Lower leg skin (tissue), 4 donors: ENCODE measurements at regions not wholly inside any gene's neighbourhood (a gene's known extent, or its start where the extent isn't known, plus 50 kb on each side); places are given as distances from the start of the nearest gene placed in this dataset.

Experiments used
- DNase-seq, 2 donors: peaks; one replicate each; pipeline ENCODE4 v3.0.0-alpha.2; 2019; ENCODE audit warnings: low spot score in 2 of 2
- H3K4me3 ChIP-seq: fragments of 200-600 bp; sonication (generic); 2 replicates; pipeline ENCODE4 v1.5.1; 2017; ENCODE audit warnings: mild to moderate bottlenecking, low read depth; ENCODE audit not compliant: poor library complexity, severe bottlenecking
- POLR2A ChIP-seq, 2 donors: fragments of 450-650 bp; IDR thresholded peaks; one replicate each; pipeline ENCODE4 v1.6.1; 2016 to 2017; ENCODE audit warnings: antibody characterized with exemption in 2 of 2, mild to moderate bottlenecking in 1 of 2, moderate library complexity in 1 of 2
- WGBS, 2 donors: methylation state at CpG; one replicate each; pipeline ENCODE4 v1.1.5; 2018; 5-methylcytosine and 5-hydroxymethylcytosine counted together
- intact Hi-C: fragments of 100-400 bp; cut with DNase I; formaldehyde crosslinking; loops from one replicate; pipeline ENCODE4 v1.15.0; 2023; ENCODE audit warnings: low total_unique reads
- TF ChIP-seq, protein P1 (sequence below), 3 donors: fragments of 450-650 bp; IDR thresholded peaks; one replicate each; pipeline ENCODE4 v1.5.1; 2016; ENCODE audit warnings: antibody characterized with exemption in 3 of 3, mild to moderate bottlenecking in 3 of 3, moderate library complexity in 2 of 3

DNA sequence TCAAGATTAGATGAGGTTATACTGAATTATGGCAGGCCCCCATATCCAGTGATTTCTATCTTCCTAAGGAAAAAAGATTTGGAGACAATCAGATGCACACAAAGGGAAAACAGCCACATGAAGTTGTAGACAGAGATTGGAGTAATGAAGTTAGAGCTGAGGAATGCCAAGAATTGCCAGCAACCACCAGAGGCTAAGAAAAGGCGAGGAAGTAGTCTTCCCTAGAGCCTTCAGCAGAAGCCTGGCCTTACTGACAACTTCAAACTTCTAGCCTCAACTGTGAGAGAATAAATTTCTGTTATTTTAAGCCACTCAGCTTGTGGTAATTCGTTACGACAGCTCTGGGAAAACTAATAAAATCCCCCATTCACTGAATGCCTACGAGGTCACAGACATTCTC is 473.9 kb downstream of the COL12A1 start:
- intact Hi-C loops = no loop called here
- no peak for DNase-seq
- 55 to 63% methylated on average over 4 of the region's 4 CpGs for WGBS, 2 donors
- TF ChIP-seq POLR2A (IDR thresholded peaks at IDR 0.05) = no peak
- TF ChIP-seq, protein P1, sequence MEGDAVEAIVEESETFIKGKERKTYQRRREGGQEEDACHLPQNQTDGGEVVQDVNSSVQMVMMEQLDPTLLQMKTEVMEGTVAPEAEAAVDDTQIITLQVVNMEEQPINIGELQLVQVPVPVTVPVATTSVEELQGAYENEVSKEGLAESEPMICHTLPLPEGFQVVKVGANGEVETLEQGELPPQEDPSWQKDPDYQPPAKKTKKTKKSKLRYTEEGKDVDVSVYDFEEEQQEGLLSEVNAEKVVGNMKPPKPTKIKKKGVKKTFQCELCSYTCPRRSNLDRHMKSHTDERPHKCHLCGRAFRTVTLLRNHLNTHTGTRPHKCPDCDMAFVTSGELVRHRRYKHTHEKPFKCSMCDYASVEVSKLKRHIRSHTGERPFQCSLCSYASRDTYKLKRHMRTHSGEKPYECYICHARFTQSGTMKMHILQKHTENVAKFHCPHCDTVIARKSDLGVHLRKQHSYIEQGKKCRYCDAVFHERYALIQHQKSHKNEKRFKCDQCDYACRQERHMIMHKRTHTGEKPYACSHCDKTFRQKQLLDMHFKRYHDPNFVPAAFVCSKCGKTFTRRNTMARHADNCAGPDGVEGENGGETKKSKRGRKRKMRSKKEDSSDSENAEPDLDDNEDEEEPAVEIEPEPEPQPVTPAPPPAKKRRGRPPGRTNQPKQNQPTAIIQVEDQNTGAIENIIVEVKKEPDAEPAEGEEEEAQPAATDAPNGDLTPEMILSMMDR (IDR thresholded peaks at IDR 0.05) = no peak
- H3K4me3 ChIP-seq = no peak overlapping the region

DNA sequence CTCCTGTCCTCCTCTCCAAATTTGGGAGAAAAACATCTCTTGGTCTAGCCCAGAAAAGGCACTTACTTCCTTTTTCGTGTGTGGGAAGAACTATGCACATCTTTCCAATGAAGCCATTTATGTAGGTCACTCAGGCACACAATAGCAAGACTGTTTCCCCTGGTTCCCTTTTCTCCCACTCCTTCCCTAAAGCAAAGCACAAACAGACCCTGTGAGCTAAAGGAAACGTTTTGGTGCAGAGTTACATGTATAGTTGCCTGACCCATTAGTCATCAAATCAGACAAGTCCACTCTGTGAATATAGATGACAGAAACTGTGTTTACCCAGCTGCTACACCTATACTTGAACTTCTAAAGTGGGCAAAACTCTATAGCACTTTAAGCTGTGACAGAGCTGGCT is 474.6 kb downstream of the COL12A1 start:
- DNase-seq = no peak
- TF ChIP-seq, protein P1 (IDR thresholded peaks at IDR 0.05) = no peak
- no peak for TF ChIP-seq POLR2A (IDR thresholded peaks at IDR 0.05)
- H3K4me3 ChIP-seq = no peak overlapping the region
- 33 to 48% methylated on average over 2 of the region's 2 CpGs for WGBS, 2 donors
- intact Hi-C loops = no loop called here

DNA sequence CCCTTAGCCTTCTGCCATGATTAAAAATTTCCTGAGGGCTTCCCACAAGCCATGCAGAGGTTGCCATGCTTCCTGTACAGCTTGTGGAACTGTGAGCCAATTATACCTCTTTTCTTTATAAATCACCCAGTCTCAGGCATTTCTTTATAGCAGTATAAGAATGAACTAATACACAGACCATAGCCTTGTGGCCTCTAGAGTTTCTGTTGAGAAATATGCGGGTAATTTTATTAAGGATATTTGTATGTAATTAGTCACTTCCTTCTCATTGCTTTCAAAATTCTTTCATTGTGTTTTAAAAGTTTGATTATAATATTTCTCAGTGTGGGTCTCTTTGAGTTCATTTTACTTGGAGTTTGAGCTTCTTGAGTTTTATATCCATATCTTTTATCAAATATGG is 484.9 kb downstream of the COL12A1 start:
- intact Hi-C loops = no loop called here
- TF ChIP-seq, protein P1 (IDR thresholded peaks at IDR 0.05) = no peak
- TF ChIP-seq POLR2A (IDR thresholded peaks at IDR 0.05) = no peak
- no peak overlapping the region for H3K4me3 ChIP-seq
- 91 to 100% methylated on average over 1 of the region's 1 CpG for WGBS, 2 donors
- DNase-seq = no peak

DNA sequence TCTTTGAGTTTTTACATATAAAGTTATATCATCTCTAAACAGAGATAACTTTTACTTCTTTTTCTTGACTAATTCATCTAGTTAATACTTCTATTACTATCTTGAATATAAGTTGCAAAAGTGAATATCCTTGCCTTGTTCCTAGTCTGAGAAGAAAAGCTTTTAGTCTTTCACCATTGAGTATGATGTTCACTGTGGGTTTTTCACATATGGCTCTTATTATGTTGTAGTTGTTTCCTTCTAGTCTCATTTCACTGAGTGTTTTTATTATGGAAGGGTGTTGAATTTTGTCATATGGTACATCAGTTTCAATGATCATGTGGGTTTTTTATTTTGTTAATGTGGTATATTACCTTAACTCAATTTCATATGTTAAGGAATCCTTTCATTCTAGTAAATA is 488.3 kb downstream of the COL12A1 start:
- TF ChIP-seq, protein P1 (IDR thresholded peaks at IDR 0.05) = no peak
- no peak for TF ChIP-seq POLR2A (IDR thresholded peaks at IDR 0.05)
- DNase-seq = no peak
- no peak overlapping the region for H3K4me3 ChIP-seq
- intact Hi-C loops = no loop called here

DNA sequence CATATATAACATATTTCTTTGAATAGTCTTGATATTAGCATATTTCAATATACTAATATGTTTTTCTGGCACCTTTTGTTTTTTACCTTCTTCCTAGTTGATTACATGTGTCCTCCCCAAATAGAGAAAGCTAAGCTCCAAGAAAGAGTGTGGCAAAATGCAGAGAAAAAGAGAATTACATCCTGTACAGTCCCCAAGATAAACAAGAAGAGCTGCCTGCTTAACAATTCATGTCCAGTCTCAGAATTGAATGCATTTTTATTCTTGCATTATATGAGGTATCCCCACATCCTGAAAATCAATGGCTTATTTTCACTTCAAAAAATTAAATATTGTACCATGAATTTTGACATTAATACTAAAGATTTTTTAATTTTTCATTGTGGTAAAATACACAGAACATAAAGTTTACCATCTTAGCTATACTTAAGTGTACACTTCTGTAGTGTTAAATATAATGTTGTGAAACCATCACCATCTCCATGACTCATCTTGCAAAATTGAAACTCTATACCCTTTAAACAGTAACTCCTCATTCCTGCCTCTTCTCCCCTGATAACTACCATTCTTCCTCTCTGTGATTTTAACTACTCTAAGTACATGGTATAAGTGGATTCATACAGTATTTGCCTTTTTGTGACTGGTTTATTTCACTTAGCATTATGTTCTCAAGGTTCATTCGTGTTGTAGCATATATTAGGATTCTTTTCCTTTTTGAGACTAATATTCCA is 490.3 kb downstream of the COL12A1 start:
- TF ChIP-seq POLR2A (IDR thresholded peaks at IDR 0.05) = no peak
- TF ChIP-seq, protein P1 (IDR thresholded peaks at IDR 0.05) = no peak
- WGBS, 2 donors = 50 to 66% methylated on average over 1 of the region's 1 CpG
- H3K4me3 ChIP-seq = no peak overlapping the region
- intact Hi-C loops = no loop called here
- DNase-seq = no peak

DNA sequence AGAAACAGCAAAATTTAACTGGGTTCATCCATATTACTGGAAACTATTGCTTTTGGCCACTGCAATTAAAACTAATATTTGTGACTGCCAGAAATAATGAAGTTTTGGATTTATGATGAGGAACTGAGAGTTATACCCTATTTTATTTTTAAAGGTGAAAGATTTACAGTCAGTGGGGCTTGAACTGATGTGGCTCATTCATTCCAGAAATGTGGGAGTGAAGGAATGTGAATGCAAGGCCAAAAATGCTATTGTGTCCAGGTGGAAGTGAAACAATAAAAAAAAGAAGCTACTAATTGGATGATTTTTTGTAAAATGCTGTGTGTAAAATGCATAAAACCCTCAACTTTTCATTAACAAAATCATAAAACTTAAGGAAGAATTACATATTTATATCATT is 491.9 kb downstream of the COL12A1 start:
- no peak overlapping the region for H3K4me3 ChIP-seq
- no peak for TF ChIP-seq POLR2A (IDR thresholded peaks at IDR 0.05)
- TF ChIP-seq, protein P1 (IDR thresholded peaks at IDR 0.05) = no peak
- intact Hi-C loops = no loop called here
- DNase-seq = no peak
